ENCODE measurements at regions not wholly inside any gene's neighbourhood (a gene's known extent, or its start where the extent isn't known, plus 50 kb on each side); places are given as distances from the start of the nearest gene placed in this dataset.

- TF ChIP-seq CTCF (conservative IDR thresholded peaks at IDR 0.05) (no peak), ZFX (IDR thresholded peaks at IDR 0.05) (no peak)
Observed at GRCh38 chr4:120155287-120155686, 88.6 kb upstream of the MAD2L1 start.
